Vagina (tissue), 2 donors: ENCODE measurements at regions not wholly inside any gene's neighbourhood (a gene's known extent, or its start where the extent isn't known, plus 50 kb on each side); places are given as distances from the start of the nearest gene placed in this dataset.
A peak's percentile ranks its signal among the peaks of the same experiment; 100 is the strongest.
"Not testable (repeated sequence)": the region's sequence is repeated elsewhere in the genome, so short reads cannot be mapped to it uniquely, and the experiment has no call there.

Source experiments
- DNase-seq, 2 donors: peaks; one replicate each; pipeline ENCODE4 v3.0.0-alpha.2; 2017; ENCODE audit errors: extremely low spot score in 2 of 2
- H3K27ac ChIP-seq: fragments of 200-600 bp; sonication (generic); one replicate; pipeline ENCODE4 v1.5.1; 2019
- H3K27me3 ChIP-seq: fragments of 200-600 bp; sonication (generic); one replicate; pipeline ENCODE4 v1.5.1; 2019
- H3K36me3 ChIP-seq, 2 donors: fragments of 200-600 bp; sonication (generic); one replicate each; pipeline ENCODE4 v1.5.1; 2017 to 2019
- H3K4me1 ChIP-seq: fragments of 200-600 bp; sonication (generic); one replicate; pipeline ENCODE4 v1.5.1; 2019
- H3K4me3 ChIP-seq, 2 donors: fragments of 200-600 bp; sonication (generic); 1 replicate in 1 of 2; 2 replicates in 1 of 2; pipeline ENCODE4 v1.5.1; 2016 to 2019
- H3K9me3 ChIP-seq: fragments of 200-600 bp; sonication (generic); one replicate; pipeline ENCODE4 v1.5.1; 2019
- CTCF ChIP-seq, 3 experiments: fragments of 450-650 bp in 2 of 3; fragments of 200-600 bp in 1 of 3; sonication (generic) in 1 of 3; IDR thresholded peaks; one replicate each; pipeline ENCODE4 v1.5.1; 2017 to 2019; ENCODE audit warnings: antibody characterized with exemption in 3 of 3, mild to moderate bottlenecking in 2 of 3, moderate library complexity in 2 of 3
- POLR2A ChIP-seq, 2 donors: fragments of 450-650 bp; IDR thresholded peaks; one replicate each; pipeline ENCODE4 v1.6.1; 2017; ENCODE audit warnings: antibody characterized with exemption in 2 of 2, mild to moderate bottlenecking in 2 of 2, moderate library complexity in 2 of 2
- POLR2AphosphoS5 ChIP-seq, 2 donors: sonication (generic); formaldehyde crosslinking; IDR thresholded peaks; one replicate each; pipeline ENCODE4 v1.9.0; 2017; ENCODE audit warnings: antibody characterized with exemption in 2 of 2, mild to moderate bottlenecking in 2 of 2, low read depth in 1 of 2; ENCODE audit not compliant: insufficient read depth in 1 of 2
- intact Hi-C: fragments of 100-400 bp; cut with DNase I; formaldehyde crosslinking; loops from one replicate; pipeline ENCODE4 v1.15.1; 2023

- intact Hi-C loops = no loop called here
- Histone ChIP-seq H3K27me3 (no peaks in the 10 kb centered on the region), H3K4me3 (no peak overlapping the region), H3K9me3 (no peaks in the 10 kb centered on the region), H3K27ac (no peak overlapping the region), H3K4me1 (peaks cover 15% of the 10 kb centered on the region), H3K36me3 (no peaks in the 10 kb centered on the region)
- DNase-seq = no peak
- no peak for TF ChIP-seq CTCF (IDR thresholded peaks at IDR 0.05)
- no peak for TF ChIP-seq POLR2A (IDR thresholded peaks at IDR 0.05)
- no peak for TF ChIP-seq POLR2AphosphoS5 (IDR thresholded peaks at IDR 0.05; ENCODE audit: insufficient read depth in 1 of 2, low read depth in 1 of 2)
Measured at GRCh38 chr16:13479549-13479948, 440.4 kb upstream of the ERCC4 start.

- no peak for TF ChIP-seq POLR2A (IDR thresholded peaks at IDR 0.05)
- peak in 1 of 2 donors; percentile 66 for TF ChIP-seq POLR2AphosphoS5 (IDR thresholded peaks at IDR 0.05; ENCODE audit: insufficient read depth in 1 of 2, low read depth in 1 of 2)
- H3K27me3 ChIP-seq = no peaks in the 10 kb centered on the region
- no peak overlapping the region for H3K4me3 ChIP-seq
- no peak overlapping the region for H3K27ac ChIP-seq
- no peaks in the 10 kb centered on the region for H3K9me3 ChIP-seq
- peaks cover 15% of the 10 kb centered on the region for H3K4me1 ChIP-seq
- no peak for DNase-seq
- H3K36me3 ChIP-seq = no peaks in the 10 kb centered on the region
- intact Hi-C loops = no loop called here
Measured at GRCh38 chr16:13480801-13481200, 439.2 kb upstream of the ERCC4 start.

- intact Hi-C loops = no loop called here
- DNase-seq = no peak
- H3K27me3 ChIP-seq = no peaks in the 10 kb centered on the region
- no peaks in the 10 kb centered on the region for H3K36me3 ChIP-seq
- no peak overlapping the region for H3K27ac ChIP-seq
- no peaks in the 10 kb centered on the region for H3K9me3 ChIP-seq
- H3K4me1 ChIP-seq = peaks cover 15% of the 10 kb centered on the region
- H3K4me3 ChIP-seq = no peak overlapping the region
- TF ChIP-seq POLR2A (IDR thresholded peaks at IDR 0.05) (no peak), POLR2AphosphoS5 (IDR thresholded peaks at IDR 0.05; ENCODE audit: insufficient read depth in 1 of 2, low read depth in 1 of 2) (no peak), CTCF (IDR thresholded peaks at IDR 0.05) (no peak)
Measured at GRCh38 chr16:13483121-13483520, 436.8 kb upstream of the ERCC4 start.

- H3K27ac ChIP-seq, H3K4me3 ChIP-seq, DNase-seq, intact Hi-C loops, H3K27me3 ChIP-seq, H3K9me3 ChIP-seq, H3K36me3 ChIP-seq, H3K4me1 ChIP-seq: not testable (repeated sequence)
Measured at GRCh38 chr16:13489416-13489815, 430.5 kb upstream of the ERCC4 start.

- DNase-seq = no peak
- Histone ChIP-seq H3K36me3 (no peaks in the 10 kb centered on the region), H3K4me3 (no peak overlapping the region), H3K4me1 (no peaks in the 10 kb centered on the region), H3K27ac (no peak overlapping the region), H3K9me3 (no peaks in the 10 kb centered on the region), H3K27me3 (no peaks in the 10 kb centered on the region)
- TF ChIP-seq POLR2AphosphoS5 (IDR thresholded peaks at IDR 0.05; ENCODE audit: insufficient read depth in 1 of 2, low read depth in 1 of 2) (no peak), POLR2A (IDR thresholded peaks at IDR 0.05) (no peak), CTCF (IDR thresholded peaks at IDR 0.05) (no peak)
- intact Hi-C loops = no loop called here
Measured at GRCh38 chr16:13492046-13492445, 427.9 kb upstream of the ERCC4 start.

GRCh38 chr16:13503960-13504635 lies 415.9 kb upstream of the ERCC4 start:
- Histone ChIP-seq H3K27me3 (no peaks in the 10 kb centered on the region), H3K36me3 (no peaks in the 10 kb centered on the region)

More at GRCh38 chr16:13503960-13504635, 415.9 kb upstream of the ERCC4 start:
- Histone ChIP-seq H3K27ac (no peak overlapping the region), H3K9me3 (no peaks in the 10 kb centered on the region), H3K4me1 (no peaks in the 10 kb centered on the region), H3K4me3 (no peak overlapping the region)
- intact Hi-C loops = no loop called here
- TF ChIP-seq POLR2AphosphoS5 (IDR thresholded peaks at IDR 0.05; ENCODE audit: insufficient read depth in 1 of 2, low read depth in 1 of 2) (no peak), CTCF (IDR thresholded peaks at IDR 0.05) (no peak), POLR2A (IDR thresholded peaks at IDR 0.05) (no peak)
- no peak for DNase-seq
